COR-L47 (cell line): ENCODE measurements at regions not wholly inside any gene's neighbourhood (a gene's known extent, or its start where the extent isn't known, plus 50 kb on each side); places are given as distances from the start of the nearest gene placed in this dataset.

Experiments used
- DNase-seq: peaks from one replicate; lab custom pipeline; 2025; lab: John Stamatoyannopoulos, UW

- no peak for DNase-seq
Measured at GRCh38 chr15:39354189-39354588, 226.7 kb upstream of the THBS1 start.

DNA sequence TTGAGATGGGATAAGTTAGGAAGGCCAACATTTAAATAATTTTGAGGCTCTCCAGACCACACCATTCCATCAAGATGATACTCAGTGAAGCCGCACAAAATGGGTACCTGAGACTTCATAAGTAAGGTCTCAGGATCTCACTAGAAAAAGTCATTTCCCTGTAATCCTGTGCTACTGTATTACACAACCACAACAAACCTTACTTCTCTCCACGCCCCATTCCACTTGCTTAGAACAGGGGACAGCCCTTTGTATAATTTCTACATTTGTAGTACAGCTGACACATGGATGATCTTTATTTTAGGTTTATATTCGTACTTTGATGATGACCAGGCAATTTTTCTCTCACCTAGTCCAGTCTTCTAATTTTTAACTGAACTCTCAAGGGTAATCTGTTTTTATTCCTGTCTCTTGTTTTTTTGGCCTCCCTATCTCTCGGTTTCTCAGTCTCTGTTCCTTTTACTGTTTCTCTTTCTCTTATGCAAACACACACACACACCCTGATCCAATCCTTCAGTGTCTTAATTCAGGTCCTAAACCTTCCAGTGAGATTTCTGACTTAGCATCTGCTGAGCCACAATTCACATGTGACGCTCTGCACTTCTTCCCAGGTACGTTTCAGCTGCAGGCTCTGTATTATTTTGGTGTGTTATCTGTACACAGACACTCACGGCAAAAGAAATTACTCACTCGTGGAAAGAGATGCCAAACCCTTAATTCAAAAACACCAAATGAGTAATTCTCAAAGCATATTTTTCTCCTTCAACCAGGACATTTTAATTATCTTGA lies 223.2 kb upstream of the THBS1 start:
- DNase-seq = no peak

GRCh38 chr15:39358441-39359041 lies 222.3 kb upstream of the THBS1 start:
- DNase-seq = no peak

DNA sequence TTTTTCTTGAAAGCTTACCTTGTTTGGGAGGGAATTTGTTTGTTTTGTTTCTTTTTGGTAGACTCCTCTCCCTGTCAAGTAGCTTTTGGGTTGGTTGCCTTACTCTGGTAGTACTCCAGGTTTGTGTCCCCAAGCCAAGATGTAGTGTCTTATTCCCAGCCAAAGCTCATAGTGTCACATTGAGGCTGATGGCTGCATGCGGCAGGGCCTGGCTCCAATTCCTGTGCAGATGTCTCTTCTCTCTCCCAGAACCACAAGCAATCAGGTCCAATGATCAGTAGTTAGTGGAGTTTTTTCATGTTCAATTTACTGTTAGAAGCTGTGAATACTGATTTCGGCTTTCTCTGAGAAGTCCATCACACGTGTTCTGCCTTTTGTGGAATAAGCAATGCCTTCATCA lies 221.1 kb upstream of the THBS1 start:
- no peak for DNase-seq

DNA sequence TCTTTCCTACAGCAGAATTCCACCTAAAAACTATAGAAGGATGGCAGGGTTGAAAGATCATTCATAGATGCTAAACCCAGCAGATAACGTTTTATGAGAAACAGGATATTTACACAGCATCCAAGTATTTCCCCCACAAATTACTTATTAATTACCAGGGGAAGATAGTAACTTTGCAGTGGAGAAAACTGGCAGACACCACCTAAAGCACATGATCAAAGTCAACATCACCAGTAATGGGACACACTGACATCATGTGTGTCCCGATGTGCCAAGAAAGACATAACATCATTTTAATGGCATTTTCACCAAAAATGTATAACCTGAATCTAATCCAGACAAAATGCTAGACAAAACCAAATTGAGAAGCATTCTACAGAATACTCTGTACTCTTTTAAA lies 220.4 kb upstream of the THBS1 start:
- DNase-seq = no peak

DNA sequence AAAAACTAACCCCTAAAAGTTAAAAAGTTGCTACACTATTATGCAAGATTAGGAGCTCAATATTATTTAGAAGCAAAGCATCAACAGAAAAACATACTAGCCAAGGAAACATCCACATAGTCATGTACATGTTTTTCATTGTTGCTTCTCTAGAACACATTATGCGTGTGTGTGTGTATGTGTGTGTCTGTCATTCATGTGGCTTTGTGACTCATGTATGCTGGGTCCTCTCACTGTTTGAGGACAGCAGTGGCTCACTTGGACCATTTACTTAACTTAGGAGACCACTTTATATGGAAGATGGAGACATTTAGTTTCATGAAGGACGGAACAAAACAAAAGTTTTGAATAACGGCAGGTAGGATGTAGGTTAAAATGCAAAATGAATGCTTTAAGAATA lies 219.4 kb upstream of the THBS1 start:
- DNase-seq = no peak

DNA sequence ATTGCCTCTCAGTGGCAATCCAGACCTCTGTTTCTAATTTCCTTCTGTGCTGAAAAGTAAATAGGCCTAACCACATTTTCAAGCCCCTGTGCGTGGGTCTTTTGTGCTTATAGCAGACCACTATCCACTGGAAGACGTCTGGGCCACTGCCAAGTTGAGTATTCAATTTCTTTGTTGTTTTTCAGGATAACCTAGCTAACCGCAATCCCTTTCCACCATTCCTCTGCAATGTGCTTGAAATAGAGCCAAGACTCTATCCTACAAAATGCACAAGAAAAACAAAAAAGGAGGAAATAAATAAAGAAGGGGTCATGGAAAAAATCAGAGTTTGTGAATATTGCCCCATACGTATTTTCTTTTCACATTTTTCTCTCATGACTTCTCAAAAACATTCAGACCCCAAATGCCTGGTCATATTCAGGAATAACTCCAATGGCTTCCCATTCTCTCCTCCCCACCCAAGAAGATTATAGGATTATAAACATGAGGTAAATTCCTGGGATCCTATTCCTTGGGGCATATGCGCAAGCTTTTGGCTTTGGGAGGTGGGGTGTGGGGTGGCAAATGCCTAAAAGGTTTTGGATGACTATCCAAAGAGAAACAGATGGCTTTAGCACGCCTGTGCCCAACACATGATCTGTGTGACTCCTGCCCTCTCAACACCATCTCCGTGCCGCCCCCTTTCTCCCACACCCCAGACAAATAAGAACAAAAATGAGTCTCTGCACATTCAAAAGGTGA lies 217.9 kb upstream of the THBS1 start:
- no peak for DNase-seq

- no peak for DNase-seq
Measured at GRCh38 chr15:39363761-39364586, 216.9 kb upstream of the THBS1 start.

DNA sequence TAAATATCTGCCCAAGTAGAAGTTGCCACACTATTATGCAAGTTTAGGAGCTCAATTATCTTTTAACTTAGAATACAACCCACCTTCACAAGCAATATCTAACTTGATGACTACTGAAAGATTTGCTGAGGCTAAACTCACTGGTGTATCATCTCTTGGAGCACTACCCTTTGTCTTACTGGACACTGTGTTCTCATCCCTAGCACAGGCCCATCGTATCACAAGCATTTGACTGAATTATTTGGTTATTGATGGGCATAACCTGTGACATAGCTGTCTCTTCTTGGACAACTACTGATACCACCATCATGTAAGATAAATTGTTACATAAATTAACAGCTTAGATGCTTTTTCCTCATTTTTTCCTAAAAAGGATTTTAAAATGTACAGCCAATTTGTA lies 216.2 kb upstream of the THBS1 start:
- no peak for DNase-seq

DNA sequence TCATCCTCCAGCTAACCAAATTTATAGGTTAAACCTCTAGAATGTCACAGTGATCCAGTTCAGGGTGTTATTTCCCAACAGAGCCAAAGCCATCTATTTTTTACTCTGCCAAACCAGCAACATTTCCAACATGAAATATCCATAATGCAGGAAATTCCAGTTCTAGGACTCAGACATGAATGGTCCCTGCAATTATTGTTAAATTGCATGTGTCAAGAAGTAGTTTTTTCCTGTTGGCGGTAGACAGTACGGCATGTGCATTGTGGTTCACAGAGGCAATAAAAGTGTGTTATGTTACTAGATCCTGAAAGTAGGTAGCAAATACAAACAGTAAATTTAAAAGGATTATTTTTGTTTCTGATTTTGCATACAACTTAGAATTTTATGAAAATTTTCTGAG lies 215.7 kb upstream of the THBS1 start:
- no peak for DNase-seq

- DNase-seq = no peak
Measured at GRCh38 chr15:39365873-39366272, 215.0 kb upstream of the THBS1 start.

GRCh38 chr15:39367596-39367995 lies 213.3 kb upstream of the THBS1 start:
- no peak for DNase-seq

DNA sequence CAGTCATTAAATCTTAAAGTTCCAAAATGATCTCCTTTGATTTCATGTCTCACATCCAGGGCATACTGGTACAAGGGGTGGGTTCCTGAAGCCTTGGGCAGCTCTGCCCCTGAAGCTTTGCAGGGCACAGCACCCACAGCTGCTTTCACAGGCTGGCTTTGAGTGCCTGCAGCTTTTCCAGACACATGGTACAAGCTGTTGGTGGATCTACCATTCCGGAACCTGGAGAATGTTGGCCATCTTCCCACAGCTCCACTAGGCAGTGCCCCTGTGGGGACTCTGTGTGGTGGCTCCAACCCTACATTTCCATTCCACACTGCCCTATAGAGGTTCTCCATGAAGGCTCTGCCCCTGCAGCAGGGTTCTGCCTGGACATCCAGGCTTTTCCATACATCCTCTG lies 211.1 kb upstream of the THBS1 start:
- DNase-seq = no peak

DNA sequence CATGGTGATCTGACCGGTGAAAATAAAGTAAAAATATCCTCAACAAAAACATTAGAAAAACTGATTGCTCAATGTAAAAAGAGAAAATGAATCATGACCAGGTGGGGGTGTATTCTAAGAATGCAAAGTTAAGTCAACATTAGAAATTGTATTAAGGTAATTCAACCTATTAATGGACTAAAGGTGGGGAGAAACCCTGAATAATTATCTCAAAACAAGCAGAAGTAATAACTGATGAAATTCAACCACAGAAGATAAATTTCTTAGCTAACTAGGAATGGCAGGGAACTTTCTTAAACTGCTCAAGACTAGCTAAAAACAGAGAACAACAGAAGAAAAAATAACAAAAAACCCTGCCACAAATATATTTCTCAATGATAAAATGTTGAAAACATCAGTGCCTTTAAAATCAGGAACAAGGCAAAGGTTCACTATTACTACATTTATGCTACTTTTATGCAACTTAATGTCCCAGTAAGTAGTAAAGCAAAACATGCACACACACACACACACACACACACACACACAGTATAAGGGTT lies 204.4 kb upstream of the THBS1 start:
- no peak for DNase-seq

- no peak for DNase-seq
Measured at GRCh38 chr15:39381517-39381916, 199.4 kb upstream of the THBS1 start.

- no peak for DNase-seq
Measured at GRCh38 chr15:39388118-39388517, 192.8 kb upstream of the THBS1 start.

DNA sequence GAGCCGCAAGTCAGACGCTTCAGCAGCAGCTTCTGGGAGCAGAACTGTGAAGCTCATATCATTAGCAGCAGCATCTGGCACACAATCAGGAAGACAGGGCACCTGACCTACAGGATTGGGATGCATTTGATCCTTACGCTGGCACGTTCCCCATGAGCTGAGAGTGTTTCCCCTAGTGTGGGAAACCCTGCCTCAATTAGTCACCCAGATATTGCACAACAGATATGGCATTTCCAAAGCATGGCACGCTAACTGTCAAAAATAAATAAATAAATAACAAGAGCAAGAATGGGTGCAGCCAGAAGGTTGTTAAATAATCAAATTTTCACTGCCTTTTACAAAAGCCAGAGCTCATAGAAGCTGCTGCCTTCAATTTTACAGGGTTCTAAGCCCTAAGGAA lies 189.6 kb upstream of the THBS1 start:
- DNase-seq = no peak

DNA sequence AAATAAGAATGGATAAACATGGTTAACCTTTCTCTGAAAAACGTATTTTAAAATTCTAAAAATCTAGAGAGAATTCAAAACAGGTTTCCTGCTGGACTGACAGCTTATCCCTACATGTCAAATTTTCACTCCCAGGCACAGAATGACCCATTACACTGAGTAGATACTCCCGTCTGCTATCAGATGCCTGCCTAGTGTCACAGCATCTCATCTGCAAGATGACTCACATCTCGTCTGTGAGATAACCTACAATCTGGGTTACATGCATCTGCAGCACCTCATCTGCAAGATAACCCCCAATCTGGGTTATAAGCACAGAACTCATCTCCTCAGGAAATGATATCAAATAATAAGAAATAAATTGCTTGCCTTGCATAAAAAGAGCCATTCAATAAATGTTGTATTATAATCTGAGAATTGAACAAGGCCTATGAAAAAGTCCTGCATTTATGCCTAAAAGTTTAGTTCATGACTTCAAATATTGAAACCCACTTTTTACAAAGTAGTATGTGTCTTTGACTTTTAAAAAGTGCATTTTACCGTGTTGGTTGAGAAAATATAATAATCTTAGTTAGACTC lies 188.3 kb upstream of the THBS1 start:
- no peak for DNase-seq

- DNase-seq = no peak
Measured at GRCh38 chr15:39393575-39394335, 187.1 kb upstream of the THBS1 start.

DNA sequence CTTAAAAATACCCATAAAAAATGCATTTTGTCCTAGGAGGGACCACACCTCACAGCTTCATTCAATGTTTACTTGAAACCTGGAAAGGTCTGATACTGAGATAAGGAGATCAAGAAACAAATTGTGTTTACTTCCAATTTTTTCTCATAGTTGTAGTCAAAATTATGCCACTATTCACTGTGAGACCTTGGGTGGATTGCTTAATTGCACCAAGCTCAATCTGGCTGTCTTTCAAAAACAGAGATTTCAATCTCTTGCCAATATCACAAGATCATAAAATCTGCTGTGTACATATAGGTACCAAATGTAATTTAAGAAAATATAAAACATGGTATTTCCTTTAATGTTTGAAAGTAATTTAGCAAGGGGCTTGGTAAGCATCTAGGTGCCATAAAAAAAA lies 186.4 kb upstream of the THBS1 start:
- no peak for DNase-seq
